COR-L47 (cell line): ENCODE measurements at regions not wholly inside any gene's neighbourhood (a gene's known extent, or its start where the extent isn't known, plus 50 kb on each side); places are given as distances from the start of the nearest gene placed in this dataset.

Source experiments
- DNase-seq: peaks from one replicate; lab custom pipeline; 2025; lab: John Stamatoyannopoulos, UW

DNA sequence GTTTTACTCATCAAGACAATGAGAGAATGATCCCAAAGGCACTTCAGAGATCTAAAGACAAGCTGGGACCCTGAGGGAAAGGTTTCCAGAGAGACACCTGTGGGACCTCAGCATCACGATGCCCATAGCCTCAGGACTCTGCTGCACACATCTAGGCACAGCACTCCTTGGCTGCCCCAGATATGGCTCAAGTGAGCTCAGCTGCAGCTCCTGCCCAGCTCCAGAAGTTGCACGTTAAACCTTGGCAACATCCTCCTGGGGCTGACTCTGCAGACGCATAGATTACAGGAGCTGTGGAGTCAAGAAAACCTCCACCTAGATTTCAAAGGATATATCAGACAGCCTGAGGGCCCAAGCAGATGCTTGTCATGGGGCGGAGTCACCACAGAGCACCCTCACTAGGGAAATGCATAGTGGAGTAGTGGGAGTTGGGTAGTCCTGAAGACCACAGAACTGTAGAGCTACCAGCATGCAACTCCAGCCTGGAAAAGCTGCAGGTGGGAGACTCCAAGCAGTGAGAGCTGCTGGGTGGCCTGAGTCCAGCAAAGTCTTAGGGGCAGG lies 582.0 kb downstream of the CDH11 start:
- no peak for DNase-seq

DNA sequence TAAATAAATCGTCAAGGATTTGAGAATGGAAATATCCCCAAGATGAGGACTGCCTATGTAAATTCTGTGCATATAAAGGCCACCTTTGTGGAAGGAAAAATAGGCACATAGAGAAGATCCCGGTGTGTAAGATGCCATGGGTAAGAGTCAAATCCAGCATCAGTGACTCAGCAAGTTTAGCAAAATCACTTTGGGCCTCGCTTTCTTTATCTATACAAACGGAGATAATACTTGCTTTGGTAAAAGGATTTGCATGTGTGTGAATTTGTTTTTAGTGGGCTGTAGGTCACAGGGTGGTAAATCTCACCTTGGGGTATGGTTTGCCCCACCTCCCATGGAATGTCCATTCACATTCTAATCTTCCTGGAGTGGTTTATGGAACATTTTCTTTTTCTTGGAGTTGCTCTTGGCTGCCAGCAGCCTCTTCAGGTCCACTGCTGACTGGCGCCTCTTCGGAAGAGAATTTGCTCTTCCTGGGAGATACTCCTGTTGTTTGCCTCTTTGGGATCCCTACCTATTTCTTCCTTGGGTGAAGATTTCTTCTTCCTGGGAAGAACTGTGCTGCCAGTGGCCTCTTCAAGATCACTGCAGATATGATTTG lies 587.6 kb downstream of the CDH11 start:
- DNase-seq = no peak

DNA sequence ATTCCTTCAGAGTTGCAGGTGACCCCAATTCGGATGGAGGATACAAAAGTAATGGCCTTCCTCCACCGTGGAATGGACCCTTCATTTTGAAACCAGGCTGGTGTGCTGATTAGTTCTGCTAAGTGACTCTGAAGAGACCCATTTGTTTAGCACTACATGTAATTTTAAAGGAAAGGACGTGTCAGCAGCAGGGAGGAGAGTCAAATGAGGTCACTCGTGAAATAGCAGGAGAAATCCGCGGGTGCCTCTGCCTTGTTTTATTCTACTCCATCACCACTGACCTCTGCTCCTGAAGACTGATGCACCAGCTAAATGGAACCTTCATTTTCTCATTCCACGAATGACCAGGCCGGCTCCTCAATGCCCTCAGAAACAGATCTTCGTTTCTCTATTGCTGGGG lies 589.2 kb downstream of the CDH11 start:
- no peak for DNase-seq

DNA sequence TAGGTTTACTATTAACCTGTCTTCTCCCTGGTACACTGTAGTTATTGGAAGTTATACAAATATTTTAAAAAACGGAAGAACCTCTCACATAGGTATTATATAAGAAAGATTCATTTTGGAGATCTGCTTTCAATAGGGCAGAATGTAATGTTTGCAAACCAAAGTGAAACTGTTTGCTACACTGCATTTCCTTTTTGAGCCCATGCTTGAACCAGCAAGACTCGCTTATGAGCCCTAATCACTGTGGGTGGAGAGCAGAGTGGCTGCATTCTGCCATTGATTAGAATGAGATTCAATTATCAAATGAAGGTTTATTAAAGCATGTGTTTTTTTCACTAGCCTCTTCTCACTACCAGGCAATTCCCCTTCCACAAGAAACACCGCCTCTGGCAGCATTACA lies 589.7 kb downstream of the CDH11 start:
- DNase-seq = no peak

DNA sequence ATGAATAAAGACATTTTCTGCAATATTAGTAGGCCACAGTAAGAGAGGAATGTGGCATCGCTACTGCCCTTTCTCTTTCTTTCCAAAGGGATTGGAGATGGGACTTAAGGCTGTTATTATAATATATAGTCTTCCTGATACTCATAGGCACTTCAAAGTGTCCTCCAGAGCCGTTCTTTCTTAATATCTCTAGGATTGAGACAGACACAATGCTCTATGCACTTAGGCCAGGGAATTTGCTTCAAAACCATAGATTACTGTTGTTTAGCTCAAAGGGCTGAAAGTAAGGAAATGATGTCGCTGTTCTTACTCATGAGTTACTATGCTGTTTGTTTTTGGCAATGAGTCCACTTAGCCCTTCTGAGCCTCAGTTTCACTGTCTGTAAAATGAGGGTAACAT lies 590.5 kb downstream of the CDH11 start:
- DNase-seq = no peak

DNA sequence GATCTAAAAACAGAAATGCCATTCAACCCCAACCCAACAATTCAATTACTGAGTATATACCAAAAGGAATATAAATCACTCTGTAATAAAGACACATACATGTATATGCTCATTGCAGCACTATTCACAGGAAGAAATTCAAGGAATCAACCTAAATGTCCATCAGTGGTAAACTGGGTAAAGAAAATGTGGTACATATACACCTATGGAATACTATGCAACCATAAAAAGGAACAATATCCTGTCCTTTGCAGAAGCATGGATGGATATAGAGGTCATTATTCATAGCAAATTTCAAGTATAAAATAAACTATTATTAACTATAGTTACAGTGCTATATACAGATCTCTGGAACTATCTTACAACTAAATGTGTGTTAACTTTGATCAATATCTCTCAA lies 599.3 kb downstream of the CDH11 start:
- no peak for DNase-seq

DNA sequence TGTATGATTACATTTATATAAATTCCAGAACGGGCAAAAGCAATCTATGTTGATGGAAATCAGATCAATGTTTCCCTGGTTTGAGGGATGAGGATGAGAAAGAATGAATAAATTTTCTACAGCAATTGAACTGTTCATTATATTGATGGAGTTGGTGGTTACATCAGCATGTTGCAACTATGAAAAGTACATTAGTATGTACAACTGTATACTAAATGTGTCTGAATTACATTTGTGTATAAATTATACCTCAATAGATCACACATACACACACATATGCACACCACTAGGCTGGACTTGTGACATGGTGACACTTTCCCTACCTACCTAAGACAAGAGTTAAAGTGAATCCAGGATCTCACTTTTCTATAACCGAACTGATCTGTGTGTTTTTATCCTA lies 608.0 kb downstream of the CDH11 start:
- no peak for DNase-seq

DNA sequence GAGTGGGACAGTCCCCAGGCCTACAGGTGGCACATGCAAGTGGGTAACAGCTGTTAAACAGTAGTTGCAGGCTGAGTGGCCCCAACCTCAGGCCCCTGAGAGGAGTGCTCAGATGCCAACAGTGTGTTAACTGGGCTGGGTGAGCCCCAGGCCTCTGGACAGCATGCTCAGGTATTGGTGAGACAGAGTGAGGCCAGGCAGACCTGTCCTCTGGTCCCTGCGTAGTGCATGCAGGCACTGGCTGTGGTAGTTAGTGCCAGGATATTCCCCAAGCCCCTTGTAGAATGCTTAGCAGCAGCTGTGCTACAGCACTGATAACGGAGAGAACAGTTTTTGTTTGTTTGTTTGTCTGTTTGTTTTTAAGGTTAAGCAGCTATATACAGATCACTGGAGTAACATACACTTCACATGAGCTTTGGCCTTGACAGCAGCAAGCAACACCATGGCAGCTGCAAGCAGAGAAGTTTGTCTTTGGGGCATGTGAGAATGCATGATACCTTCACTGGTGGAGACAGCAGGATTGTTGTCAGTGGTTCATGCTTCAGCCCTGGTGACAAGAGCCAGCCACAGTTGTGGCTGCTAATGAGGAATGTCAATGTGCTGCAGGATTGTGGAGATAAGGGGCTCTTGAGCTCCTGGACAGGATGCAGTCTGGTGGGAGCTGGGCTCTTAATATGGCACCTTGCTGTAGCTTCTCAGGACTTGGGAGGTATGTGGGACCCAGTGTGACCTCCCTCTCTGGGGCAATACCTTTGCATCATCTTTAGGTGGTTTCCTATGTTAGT lies 614.4 kb downstream of the CDH11 start:
- no peak for DNase-seq

DNA sequence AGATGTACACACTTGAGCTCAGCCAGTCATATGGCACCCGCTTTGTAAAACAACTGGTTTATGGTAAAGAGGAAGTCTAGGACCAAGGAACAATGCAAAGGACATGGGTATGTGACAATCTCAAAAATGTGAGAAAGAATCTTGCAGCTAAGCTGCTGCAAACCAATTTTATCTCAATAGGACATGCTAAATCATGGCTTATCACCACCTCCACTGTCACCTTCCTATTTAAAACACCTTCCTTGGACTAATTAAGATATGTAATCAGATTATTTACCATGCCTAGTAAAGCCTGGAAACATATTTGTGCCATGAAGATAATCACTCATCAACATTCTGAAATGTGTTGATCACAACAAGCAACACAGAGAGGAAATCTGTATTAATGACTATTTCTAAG lies 622.7 kb downstream of the CDH11 start:
- no peak for DNase-seq

DNA sequence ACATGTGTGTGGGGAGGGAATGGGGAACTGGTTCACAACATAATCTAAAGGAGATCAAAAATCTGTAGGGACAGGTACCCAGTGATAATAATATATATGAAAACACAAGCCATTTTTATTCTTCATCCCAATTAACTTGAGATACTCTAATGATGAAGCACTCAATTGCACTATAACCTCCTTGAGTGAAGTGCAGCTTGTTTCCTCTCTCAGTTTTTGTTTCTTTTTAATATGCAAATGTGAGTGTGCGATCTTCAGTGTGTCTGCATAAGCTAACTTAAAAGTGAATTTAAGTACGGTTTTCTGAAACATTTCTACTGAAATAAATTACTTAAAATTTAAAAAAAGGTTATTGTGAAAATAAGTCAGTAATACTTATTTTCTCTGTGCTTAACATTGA lies 623.5 kb downstream of the CDH11 start:
- DNase-seq = no peak

DNA sequence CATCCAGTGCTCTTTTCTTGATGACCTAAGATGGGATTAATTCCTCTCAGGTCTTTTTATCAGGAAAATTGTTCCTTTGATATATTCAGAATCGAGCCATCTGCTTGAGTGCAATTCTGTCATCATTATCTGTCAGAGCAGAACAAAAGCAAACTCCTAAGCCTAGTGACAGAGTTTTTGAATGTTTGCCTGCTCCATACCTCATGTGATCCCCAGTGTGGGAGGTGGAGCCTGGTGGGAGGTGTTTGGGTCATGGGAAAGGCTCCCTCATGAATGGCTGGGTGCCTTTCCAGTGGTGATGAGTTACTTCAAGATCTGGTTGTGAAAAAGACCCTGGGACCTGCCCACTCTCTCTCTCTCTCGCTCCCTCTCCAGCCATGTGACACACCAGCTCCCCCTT lies 628.2 kb downstream of the CDH11 start:
- DNase-seq = no peak

DNA sequence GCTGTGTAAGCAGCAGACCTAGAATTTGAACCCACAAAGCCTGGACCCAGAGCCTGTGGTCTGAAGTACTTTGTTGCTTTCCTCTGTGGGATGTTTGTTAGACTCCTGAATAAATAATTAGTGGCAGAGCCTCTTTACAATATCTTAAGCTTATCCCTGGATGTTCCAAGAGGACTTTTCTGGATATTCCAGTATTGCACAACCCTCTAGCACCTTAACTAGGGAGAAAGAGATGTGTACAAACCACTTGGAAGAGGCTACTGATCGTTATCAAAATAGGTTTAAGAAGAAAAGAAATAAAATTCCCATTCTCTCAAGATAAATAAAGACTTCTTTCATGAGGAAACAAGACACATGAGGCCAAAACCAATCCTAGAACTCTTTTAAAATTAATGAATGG lies 632.4 kb downstream of the CDH11 start:
- no peak for DNase-seq

DNA sequence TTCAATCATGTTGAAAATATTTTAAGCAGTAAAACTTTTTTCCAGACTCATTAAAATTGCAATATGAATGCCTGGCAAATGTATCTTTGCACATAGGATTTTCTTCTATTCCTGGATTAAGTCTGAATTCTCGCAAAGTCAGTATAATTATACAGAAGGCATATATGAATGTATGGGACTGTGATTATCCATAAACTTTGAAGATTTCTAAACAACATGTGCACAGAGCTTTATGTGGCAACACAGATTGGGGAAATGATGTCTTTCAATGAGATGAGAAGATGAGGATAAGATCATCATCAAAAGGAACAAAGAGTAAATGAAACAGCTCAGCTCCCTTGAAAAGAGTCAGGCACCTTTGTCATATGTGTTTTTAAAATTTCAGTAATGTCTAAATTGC lies 635.3 kb downstream of the CDH11 start:
- no peak for DNase-seq

DNA sequence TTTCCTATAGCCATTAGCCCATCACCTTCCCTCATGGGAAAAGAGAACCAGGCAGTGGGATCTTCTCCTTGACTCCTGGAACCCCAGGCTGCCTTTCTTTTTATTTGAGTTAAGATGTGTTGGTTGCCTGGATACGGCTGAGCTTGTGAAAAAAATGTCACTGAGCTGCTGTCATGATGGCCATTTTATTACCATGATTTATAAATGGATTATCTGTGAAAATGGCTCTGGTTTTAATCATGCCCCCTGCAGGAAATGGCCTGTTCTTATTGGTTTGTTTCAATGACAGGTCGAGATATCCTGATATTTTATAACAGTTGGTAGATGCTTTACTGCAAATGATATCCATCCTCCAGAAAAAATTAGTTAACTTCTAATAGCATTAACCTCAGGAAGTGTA lies 640.4 kb downstream of the CDH11 start:
- DNase-seq = no peak

DNA sequence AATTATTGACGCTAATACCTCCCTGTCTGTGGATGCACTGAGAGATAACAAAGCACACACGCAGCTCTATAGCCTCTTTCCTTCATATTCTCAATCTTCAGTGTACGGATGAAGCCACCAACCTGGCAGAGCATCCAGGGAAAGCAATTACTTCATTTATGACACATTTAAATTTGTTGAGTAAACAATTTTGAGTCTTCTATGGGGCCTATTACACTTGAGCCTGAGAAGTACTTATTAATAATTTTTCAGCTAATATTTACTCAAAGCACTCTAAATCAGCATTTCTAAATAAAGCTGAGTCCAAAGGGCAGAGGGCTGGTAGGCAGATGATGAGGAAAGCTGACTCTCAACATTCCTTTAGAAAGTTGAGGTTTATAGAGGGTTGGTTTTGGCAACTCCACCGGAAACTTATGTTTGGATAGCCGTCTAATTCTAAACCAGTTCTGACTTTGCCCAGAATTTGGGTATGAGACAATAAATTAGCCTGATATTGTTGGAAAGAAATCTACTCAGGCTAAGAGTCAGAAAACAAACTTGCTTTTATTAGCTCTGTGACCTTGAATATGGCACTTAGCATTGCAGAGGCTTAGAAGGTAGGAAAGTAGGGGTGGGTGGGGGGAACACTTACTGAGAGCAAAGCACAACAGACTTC lies 643.5 kb downstream of the CDH11 start:
- no peak for DNase-seq

DNA sequence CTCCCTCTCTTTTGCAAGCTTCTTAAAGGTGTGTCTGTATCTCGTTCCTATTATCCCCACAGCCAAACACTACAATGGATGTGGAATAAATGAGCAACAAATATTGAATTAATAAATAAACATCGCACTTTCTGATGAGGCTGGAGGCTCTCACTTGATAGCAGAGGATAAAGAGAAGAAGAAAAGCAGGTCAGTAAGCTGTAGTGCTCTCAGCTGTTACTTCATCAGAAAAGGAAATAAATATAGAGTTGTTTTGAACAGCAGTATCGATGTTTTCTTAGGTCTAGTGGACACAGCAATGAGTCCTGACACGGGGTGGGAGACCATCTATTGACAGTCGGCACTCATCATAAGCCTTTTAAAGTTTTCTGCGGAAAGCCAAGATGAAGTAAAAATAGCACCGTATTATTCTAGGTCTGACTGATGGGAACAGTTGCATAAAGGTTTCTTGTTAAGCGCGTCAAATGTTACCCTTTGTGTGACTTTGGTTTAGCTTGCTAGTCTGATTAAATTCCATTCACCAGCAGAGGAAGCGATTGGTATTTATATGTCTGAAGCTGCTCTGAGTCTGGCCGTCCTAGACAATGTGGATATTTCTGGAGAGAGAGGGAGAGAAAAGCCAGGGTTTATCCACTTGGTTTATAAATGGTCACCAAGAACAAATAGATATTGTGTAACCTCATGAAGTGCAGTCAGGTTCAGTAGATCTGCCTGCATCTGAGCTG lies 646.1 kb downstream of the CDH11 start:
- no peak for DNase-seq

DNA sequence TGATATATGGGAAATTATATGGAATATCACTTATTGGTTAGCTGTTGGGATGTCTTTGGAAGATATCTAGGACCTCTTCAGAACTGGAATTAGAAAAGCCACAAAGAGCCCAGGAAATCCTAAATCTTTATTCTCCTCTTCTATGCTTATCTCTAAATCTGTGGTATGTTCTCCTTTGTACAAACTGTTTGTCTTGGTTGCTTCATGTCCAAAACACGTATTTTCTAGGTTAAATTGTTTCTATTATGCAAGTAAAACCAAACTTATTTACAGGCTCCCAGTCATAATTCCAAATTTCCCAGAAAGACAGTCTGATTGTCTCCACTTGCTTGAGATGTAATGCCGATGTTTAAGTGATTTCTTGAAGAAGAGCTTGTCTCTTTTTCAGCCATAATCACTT lies 650.9 kb downstream of the CDH11 start:
- DNase-seq = no peak

DNA sequence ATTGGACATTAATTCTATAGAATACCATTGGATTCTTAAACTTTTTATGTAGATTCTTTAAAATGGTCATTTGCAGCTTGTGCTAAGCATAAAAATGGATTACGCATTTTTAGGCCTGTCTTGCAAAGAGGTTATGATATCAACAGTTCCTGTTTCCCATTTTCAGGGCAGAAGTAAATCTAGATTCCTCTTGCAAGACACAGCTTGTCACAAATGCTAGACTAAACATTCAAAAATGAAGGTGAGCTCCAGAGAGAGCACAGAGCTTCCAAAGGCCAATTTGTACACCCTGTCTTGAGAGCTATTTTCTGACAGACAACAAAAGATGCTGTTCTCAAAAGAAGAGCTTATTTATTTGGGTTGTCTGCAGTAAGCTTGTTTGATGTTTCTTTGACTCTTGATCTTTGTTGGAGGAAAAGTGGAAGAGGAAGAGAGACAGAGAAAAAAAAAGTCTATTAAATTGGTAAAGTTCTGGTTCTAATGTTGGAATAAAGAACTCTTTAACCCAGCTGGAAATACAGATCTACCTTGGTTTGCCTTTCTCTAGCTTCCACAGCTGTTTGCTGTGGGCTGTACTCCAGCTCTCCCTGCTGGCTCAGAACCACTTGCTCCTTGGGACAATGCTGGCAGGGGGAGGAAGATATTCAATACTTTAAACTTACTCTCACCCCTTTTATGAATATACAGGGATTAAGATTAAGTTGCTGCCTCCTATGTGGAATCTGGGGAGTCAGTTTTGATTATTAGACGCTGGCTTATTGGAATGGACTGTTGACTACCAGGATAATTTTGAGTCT lies 651.8 kb downstream of the CDH11 start:
- no peak for DNase-seq

DNA sequence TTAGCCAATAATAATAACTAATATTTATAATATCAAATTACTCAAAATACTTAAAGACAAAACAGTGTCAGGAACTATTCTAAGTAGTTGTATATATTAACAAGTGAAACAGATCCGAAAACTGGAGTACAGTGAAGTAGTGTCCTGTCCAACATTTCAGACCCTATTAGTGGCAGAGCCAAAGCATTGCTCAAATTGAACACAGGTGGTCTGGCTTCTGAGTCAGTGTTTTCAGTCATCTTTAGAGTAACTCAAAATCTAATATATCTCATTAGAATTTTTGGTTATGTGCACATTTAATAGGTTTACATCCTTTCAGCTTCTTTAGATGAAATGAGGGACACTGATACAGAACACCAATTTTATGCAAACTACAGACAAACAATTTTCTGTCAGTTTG lies 652.5 kb downstream of the CDH11 start:
- no peak for DNase-seq

DNA sequence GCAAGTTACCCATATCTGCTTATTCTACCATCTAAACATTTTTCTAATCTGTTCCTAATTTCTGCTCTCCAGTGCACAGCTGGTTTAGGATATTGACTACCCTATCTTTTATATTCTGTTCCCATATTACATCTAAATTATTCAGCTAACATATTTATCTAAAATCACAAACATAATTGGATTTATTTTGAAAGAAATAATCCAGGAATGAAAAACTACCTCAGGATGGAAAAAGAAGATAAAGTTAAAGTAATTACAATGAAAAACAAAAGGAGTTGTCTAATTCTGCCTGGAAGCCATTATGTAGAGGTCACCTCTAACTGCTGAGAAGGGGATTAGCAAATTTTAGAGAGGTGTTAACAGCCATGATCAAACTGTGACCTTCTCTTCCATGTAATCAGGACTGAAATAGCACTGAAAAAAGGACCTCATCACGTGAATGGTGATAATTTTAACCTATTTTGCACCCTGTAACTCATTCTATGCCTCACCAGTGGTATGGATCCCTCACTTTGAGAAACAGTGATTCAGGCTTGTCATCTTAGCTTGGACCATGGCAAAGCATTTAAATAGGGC lies 653.3 kb downstream of the CDH11 start:
- no peak for DNase-seq

DNA sequence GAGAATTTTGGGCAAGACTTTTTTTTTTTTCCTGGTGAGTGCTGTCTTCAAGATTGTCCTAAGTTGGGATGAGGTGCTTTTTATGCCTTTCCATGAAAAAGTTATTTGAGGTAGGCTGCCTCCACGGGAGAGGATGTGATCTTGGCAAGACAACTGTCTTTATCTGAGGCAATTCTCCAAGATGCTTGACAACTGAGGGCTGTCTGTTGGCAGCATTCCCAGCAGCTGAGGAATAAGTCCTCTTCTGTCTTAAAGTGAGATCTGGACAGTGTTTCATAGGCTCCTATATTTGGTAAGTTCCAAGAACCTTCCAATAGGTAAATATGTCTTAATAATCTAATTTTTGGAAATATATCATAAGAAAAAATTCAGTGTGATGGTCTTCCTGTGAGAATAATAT lies 662.0 kb downstream of the CDH11 start:
- DNase-seq = no peak
